ENCODE measurements at regions not wholly inside any gene's neighbourhood (a gene's known extent, or its start where the extent isn't known, plus 50 kb on each side); places are given as distances from the start of the nearest gene placed in this dataset.

- H3K27ac ChIP-seq (ENCODE audit: low read depth, low read length) = no peak overlapping the region
Observed at GRCh38 chr20:19024296-19025035, 188.0 kb upstream of the SLC24A3 start.

More at GRCh38 chr20:19024296-19025035, 188.0 kb upstream of the SLC24A3 start:
- Histone ChIP-seq H3K23ac (ENCODE audit: insufficient read length) (no peak overlapping the region), H4K5ac (ENCODE audit: insufficient read length, low read depth, low read length) (no peak overlapping the region), H3K4ac (replicated peaks; ENCODE audit: insufficient read length, low read depth, low read length) (no peak overlapping the region), H3K4me3 (ENCODE audit: extremely low read depth in 1 of 4, insufficient read depth in 2 of 4, low read depth in 3 of 4, low read length in 4 of 4) (no peak overlapping the region), H4K20me1 (replicated peaks in 1 of 2; ENCODE audit: control insufficient read depth in 1 of 2, insufficient read depth in 2 of 2, low read length in 2 of 2) (no peaks in the 10 kb centered on the region), H3K23me2 (ENCODE audit: low read depth, low read length) (no peaks in the 10 kb centered on the region), H2AFZ (ENCODE audit: low read length) (no peak overlapping the region), H3K36me3 (ENCODE audit: control insufficient read depth in 2 of 4, insufficient read depth in 4 of 4, low read length in 3 of 4) (no peaks in the 10 kb centered on the region), H2BK12ac (ENCODE audit: low read depth, low read length) (no peak overlapping the region), H4K8ac (ENCODE audit: extremely low read depth, insufficient read depth, low read length) (no peak overlapping the region), H3K56ac (replicated peaks; ENCODE audit: insufficient read length, low read depth, low read length) (no peak overlapping the region), H3K9me3 (ENCODE audit: insufficient read depth in 2 of 2, low read depth in 1 of 2, low read length in 1 of 2) (peaks cover 0 to 3% of the 10 kb centered on the region in 2 experiments; a peak in 1 of 4 replicates), H3K79me1 (ENCODE audit: low read depth, low read length) (no peaks in the 10 kb centered on the region), H3K4me2 (ENCODE audit: insufficient read depth in 1 of 2, low read depth in 2 of 2, low read length in 2 of 2) (no peak overlapping the region), H2BK20ac (ENCODE audit: low read length) (no peak overlapping the region), H2BK15ac (ENCODE audit: low read length) (no peak overlapping the region), H4K91ac (replicated peaks; ENCODE audit: insufficient read length, low read length) (no peak overlapping the region), H3K9ac (replicated peaks in 1 of 4; ENCODE audit: extremely low read depth in 1 of 4, low read depth in 3 of 4, low read length in 3 of 4) (no peak overlapping the region), H2BK120ac (replicated peaks; ENCODE audit: low read depth, low read length) (no peak overlapping the region), H2BK5ac (ENCODE audit: low read depth, low read length) (no peak overlapping the region), H3K27me3 (replicated peaks in 1 of 4; ENCODE audit: control insufficient read depth in 3 of 4, extremely low read depth in 1 of 4, insufficient read depth in 3 of 4, low read length in 3 of 4) (no peaks in the 10 kb centered on the region), H3K14ac (ENCODE audit: insufficient read length) (no peak overlapping the region), H2AK5ac (ENCODE audit: low read depth, low read length) (no peak overlapping the region), H3K18ac (ENCODE audit: extremely low read depth, low read length) (no peak overlapping the region), H3K79me2 (ENCODE audit: control insufficient read depth in 1 of 2, insufficient read depth in 2 of 2, low read length in 2 of 2) (no peaks in the 10 kb centered on the region), H3K4me1 (replicated peaks in 1 of 4; ENCODE audit: control insufficient read depth in 3 of 4, insufficient read depth in 4 of 4, low read length in 3 of 4) (no peaks in the 10 kb centered on the region)
- FAIRE-seq (no peak), DNase-seq (ENCODE audit: low read depth in 1 of 2, low spot score in 2 of 2) (peak in 1 of 2 experiments; percentile 30)
- peak; percentile 81 for TF ChIP-seq MAFK (IDR thresholded peaks at IDR 0.05; ENCODE audit: low read depth, low read length)
- no peak for TF ChIP-seq EP300 (IDR thresholded peaks at IDR 0.05; ENCODE audit: borderline replicate concordance in 1 of 2, low read depth in 2 of 2, low read length in 2 of 2)
- 86% methylated on average over 11 of the region's 11 CpGs; no CpG with 5 or more reads in 1 of the 2 experiments for WGBS, 2 experiments (ENCODE audit: extremely low coverage in 1 of 2, insufficient coverage in 1 of 2, insufficient read length in 1 of 2, insufficient replicate concordance in 2 of 2, low coverage in 1 of 2, low lambda C conversion rate in 2 of 2, missing lambda C conversion rate in 1 of 2)
- ChIA-PET POLR2A (ENCODE audit: partially characterized antibody) (no interaction called here), CTCF (ENCODE audit: partially characterized antibody) (interaction anchor here (0.6 to 3.5 kb wide), 9 partner anchors 8 to 637 kb away, joined by 3 to 12 read pairs (median 3); no protein-coding TSS in a partner anchor)

Data from H1 (cell line).